HG03354 (cell line): ENCODE measurements at regions not wholly inside any gene's neighbourhood (a gene's known extent, or its start where the extent isn't known, plus 50 kb on each side); places are given as distances from the start of the nearest gene placed in this dataset.

Source experiments
- ATAC-seq: cut with Tn5 transposase; IDR thresholded peaks from one replicate; pipeline ENCODE4 v1.9.1; 2021; ENCODE audit warnings: mild to moderate bottlenecking; ENCODE audit not compliant: unreplicated experiment, poor library complexity, severe bottlenecking

- no peak for ATAC-seq
These were observed 1079.1 kb downstream of the TTLL7 start for GRCh38 chr1:82919837-82920236.

- ATAC-seq, result no peak
These were observed 1091.6 kb downstream of the TTLL7 start for GRCh38 chr1:82907313-82907712.

DNA sequence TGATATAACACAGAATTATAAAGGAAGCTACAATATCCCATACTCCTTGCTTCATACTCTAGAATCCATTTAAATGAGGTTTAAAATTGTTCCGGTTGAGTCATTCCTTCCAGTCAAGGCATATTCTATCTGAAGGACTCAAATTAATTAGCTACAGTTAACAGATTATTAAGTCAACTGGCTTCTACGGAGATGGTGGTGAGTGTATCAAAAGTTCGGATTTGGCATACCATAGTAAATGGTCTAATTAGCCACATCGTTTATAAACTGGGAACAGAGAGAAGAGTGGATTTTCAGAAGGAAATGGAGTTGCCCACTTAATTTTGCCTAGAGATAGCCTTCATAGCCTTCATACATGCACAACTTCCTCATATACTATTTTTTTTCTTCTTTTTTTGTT is 1095.3 kb downstream of the TTLL7 start:
- ATAC-seq, result no peak

DNA sequence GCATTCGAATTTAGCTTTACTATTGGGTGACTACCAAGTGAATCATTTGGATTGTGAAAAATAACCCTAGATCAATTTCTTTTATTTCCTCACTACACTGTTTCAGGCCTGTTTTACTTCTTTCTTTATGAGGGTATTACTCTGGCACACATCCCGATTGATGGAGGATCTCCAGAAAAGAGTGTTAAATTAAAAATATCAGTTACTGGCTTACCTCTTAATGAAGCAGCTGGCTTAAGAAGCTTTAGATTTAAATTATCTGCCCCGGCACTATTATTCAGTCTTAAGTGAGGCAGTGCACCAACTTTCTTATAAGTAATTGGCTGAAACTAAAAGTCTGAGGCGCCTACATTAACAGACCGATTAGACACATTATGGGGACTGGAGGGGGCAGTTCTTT is 1097.4 kb downstream of the TTLL7 start:
- no peak for ATAC-seq

DNA sequence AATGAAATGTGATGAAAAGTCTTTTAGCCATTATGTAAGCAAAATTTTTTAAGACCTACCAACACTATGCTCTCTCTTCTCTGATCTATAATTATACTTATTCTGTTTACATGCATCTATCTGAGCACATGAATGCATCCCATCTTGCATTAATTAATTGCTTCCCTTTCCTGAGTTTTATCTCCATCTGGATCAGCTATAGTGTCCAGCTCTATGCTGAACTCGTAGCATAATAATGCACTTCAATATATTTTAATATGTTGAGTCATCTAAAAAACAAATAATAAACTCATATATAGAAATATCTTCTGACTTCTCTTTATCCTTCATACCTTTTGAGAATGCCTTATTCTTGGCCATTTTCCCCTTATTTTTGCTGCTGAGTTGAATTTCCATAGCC is 1097.8 kb downstream of the TTLL7 start:
- no peak for ATAC-seq

DNA sequence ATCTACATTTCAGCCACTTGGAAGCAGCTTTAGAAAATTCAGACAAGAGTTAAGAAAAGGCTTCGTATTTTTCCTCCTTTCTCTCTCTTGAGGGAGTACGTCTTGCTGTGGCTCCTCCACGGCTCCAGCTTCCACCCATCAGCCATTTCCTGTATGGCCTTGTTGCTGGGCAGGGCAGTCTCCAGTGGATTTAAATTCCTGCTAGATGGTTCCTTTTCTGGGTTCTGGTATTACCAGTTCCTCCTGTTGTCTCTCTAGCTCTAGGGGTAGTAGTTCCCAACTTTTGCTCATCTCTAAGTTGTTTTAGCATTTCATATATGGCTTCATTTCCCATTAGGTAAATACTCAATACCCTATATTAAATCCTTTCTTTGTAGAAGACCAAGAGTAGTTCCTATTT is 1098.3 kb downstream of the ADGRL2 start:
- no peak for ATAC-seq

DNA sequence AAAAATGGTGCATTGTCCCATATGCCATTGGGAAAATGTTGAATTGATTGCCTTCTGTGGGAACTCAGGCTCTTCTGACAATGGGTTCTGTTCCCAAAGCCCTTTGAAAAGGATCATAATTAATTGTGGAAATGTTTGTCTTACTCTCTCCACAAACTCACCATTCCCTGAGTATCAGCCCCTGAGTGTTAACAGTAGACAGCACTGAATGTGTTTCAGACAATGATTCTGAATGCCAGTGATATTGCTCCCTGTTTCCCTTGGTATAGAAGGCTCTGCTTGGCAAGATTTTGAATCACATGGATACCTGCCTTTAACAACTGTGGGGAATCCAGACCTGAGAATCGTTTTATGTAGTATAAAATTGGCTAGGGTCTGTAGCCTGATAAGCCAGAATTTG is 1096.8 kb downstream of the ADGRL2 start:
- no peak for ATAC-seq

DNA sequence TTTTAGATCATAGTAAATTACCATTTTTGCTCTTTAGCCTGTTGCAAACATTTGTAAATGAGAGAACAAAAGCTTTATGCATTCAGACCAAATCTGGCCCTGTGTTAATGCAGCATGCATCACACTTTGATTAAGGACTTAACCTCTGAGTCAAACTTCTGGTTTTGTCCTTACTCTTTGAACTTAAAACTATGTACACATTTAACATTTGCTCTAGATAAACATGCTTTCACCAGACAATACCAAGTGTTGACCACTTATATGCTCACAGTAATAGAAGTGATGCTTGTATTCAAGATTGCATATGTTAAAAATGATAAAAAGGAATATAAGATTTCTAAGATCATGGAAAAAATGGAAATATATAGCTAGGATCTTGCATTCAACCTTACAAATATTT is 1095.3 kb downstream of the ADGRL2 start:
- no peak for ATAC-seq

GRCh38 chr1:82894635-82895034 is 1093.9 kb downstream of the ADGRL2 start:
- ATAC-seq, result no peak

GRCh38 chr1:82893712-82894470 is 1093.2 kb downstream of the ADGRL2 start:
- ATAC-seq, result no peak

DNA sequence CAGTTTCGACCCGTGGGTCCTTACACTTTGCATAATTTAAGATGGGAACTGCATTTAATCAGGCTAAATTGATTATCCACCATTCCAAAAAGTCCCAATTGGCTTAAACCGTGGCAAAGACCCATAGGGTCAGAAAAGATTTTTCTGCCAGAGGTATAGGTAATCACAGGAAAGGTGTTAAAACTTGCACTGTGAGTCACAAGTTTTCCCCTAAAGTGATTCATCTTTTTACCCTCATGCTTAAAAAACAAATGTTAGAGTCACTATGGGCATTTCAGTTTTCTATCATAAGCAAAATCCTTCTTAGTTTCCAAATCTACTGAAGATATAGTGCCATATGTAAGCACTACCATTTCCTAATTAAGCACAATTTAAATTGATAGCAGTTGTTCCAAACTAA is 1079.8 kb downstream of the ADGRL2 start:
- ATAC-seq, result no peak

DNA sequence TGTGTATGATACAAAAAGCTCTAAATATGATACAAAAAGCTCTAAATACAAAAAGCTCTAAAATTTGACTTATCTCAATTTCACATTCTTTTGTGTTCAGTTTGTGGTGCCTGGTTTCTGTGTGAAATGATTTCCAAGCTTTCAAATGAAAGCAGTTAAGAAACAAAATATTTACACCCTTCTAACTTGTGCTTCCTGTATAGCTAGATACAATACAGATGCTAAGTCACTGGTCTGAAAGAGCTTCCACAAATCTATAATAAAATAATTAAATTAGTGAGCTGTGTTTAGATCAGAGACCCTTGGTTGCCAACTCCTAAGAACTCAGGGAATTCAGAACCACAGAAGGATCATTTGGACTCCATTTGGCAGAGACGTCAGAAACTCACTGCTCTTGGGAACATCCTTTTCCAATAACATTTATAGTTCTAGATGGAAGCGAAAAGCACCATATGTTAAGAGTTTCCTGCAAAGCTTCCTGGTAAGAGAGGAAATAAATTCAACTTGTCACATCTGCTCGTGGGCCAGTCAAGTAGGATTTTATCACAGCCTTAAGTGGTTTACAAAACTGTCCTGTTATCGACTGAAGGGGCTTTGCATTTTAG is 1079.1 kb downstream of the ADGRL2 start:
- ATAC-seq, result no peak

DNA sequence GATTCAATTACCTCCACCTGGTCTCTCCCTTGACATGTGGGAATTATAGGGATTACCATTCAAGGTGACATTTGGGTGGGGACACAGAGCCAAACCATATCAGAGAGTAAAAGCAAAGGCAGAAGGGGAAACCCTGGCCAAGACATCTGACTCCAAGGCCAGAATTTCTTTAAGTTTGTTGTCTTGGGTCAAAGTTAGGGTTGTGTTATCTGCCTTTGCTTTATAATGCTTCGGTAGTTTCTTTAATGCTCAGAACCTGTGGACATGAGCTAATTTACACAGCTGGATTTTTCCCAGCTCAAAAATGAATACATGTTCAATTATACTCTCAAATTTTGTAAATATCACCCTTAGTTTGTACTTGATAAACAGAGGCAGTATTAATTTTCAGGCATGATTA is 1074.4 kb downstream of the ADGRL2 start:
- no peak for ATAC-seq

GRCh38 chr1:82874041-82874440 is 1073.3 kb downstream of the ADGRL2 start:
- ATAC-seq, result no peak

DNA sequence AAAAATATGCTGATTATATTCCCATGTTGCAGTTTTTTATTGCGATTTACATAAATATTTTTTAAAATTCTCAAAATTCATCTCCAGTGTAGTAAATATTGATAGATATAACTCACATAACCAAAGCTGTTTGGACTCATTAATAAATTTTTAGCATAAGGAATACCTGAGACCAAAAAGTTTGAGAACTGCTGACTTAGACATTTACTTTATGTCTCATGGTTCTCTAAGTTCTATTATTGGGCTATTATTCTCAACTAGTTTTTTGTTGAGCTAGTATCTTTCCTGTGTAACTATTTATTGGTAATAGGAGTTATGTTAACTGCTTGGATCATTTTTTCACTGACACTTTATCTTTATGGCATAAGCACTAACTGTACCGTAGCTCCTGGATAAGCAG is 1069.6 kb downstream of the ADGRL2 start:
- no peak for ATAC-seq

GRCh38 chr1:82867781-82868180 is 1067.0 kb downstream of the ADGRL2 start:
- no peak for ATAC-seq

DNA sequence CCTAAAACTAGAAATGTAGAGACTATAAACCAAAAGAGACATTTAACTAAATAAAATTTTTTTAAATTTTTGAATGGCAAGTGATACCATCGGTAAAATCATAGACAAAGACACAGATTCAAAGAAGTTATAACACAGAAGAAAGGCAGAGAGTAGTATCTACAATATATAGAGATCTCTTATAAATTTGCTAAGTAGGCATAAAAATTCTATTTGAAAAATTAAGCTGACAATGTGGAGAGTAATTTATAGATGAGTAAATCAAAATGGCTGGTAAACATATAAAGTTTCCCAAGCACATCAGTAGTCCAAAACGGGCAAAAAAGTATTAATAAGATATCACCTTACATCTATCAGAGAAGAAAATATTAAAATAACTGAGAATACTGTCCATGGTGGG is 1061.0 kb downstream of the ADGRL2 start:
- ATAC-seq, result no peak

- ATAC-seq, result no peak
These were observed 1057.3 kb downstream of the ADGRL2 start for GRCh38 chr1:82858031-82858430.

- ATAC-seq, result no peak
These were observed 1048.7 kb downstream of the ADGRL2 start for GRCh38 chr1:82849460-82849859.

DNA sequence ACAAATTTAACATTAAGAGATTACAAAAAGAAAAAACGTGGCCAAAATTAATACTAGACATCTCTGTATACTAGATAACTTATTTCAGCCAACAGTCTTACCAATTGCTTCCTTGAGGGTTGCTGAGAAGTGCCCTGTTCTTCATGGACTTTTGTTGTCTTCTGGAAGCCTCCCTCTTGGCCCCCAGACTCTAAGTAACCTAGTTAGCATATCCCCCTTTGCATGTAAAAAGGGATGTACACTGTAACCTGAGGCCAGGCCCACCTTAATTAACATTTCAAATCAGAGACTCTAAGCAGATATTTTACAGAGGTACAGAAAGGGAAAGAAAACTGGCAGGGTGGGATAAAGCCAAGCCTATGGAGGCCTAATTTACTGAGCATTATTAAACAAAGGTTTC is 1047.3 kb downstream of the ADGRL2 start:
- no peak for ATAC-seq

- no peak for ATAC-seq
These were observed 1045.1 kb downstream of the ADGRL2 start for GRCh38 chr1:82845866-82846265.
